HCT116 (cell line): ENCODE measurements at regions not wholly inside any gene's neighbourhood (a gene's known extent, or its start where the extent isn't known, plus 50 kb on each side); places are given as distances from the start of the nearest gene placed in this dataset.

Experiments
- EGR1 ChIP-seq: IDR thresholded peaks from 2 replicates; pipeline ENCODE4 v1.6.1; 2012; ENCODE audit warnings: low read depth
- EZH2 ChIP-seq: fragments of 200-600 bp; sonication (generic); IDR thresholded peaks from 2 replicates; pipeline ENCODE4 v1.6.1; 2017; ENCODE audit warnings: antibody characterized with exemption, mixed run types
- POLR2A ChIP-seq: IDR thresholded peaks from 2 replicates; pipeline ENCODE4 v1.7.0; 2011; ENCODE audit warnings: borderline replicate concordance; ENCODE audit not compliant: insufficient read depth, insufficient read length; ENCODE audit errors: extremely low read depth
- POLR2AphosphoS5 ChIP-seq: IDR thresholded peaks from 2 replicates; pipeline ENCODE4 v1.6.1; 2011; ENCODE audit warnings: mild to moderate bottlenecking, low read depth, low read length, moderate library complexity
- SP1 ChIP-seq: IDR thresholded peaks from 2 replicates; pipeline ENCODE4 v1.6.1; 2012; ENCODE audit warnings: low read depth
- TCF7L2 ChIP-seq: IDR thresholded peaks from 2 replicates; pipeline ENCODE4 v1.7.0; 2011; ENCODE audit warnings: borderline replicate concordance, inconsistent platforms; ENCODE audit not compliant: insufficient read depth, insufficient read length; ENCODE audit errors: extremely low read depth
- YY1 ChIP-seq: IDR thresholded peaks from 2 replicates; pipeline ENCODE4 v1.6.1; 2011; ENCODE audit warnings: low read length, low read depth, moderate library complexity, mild to moderate bottlenecking; ENCODE audit not compliant: insufficient replicate concordance; ENCODE audit errors: extremely low read depth
- TF ChIP-seq, protein P1 (sequence below): IDR thresholded peaks from 2 replicates; pipeline ENCODE4 v1.6.1; 2012; ENCODE audit warnings: low read depth
- TF ChIP-seq, protein P2 (sequence below), 3 experiments: fragments of 200-600 bp in 1 of 3; sonication (generic) in 1 of 3; IDR thresholded peaks in 2 of 3; conservative IDR thresholded peaks in 1 of 3; 2 replicates each; pipeline ENCODE4 v1.5.1; 2012 to 2017; ENCODE audit warnings: low read depth in 2 of 3, low read length in 2 of 3, antibody characterized with exemption in 1 of 3, borderline replicate concordance in 1 of 3, control low read depth in 1 of 3, mild to moderate bottlenecking in 1 of 3, mixed read lengths in 1 of 3, mixed run types in 1 of 3, moderate library complexity in 1 of 3; ENCODE audit not compliant: insufficient read depth in 1 of 3
- TF ChIP-seq, protein P3 (sequence below): IDR thresholded peaks from 2 replicates; pipeline ENCODE4 v1.6.1; 2012

DNA sequence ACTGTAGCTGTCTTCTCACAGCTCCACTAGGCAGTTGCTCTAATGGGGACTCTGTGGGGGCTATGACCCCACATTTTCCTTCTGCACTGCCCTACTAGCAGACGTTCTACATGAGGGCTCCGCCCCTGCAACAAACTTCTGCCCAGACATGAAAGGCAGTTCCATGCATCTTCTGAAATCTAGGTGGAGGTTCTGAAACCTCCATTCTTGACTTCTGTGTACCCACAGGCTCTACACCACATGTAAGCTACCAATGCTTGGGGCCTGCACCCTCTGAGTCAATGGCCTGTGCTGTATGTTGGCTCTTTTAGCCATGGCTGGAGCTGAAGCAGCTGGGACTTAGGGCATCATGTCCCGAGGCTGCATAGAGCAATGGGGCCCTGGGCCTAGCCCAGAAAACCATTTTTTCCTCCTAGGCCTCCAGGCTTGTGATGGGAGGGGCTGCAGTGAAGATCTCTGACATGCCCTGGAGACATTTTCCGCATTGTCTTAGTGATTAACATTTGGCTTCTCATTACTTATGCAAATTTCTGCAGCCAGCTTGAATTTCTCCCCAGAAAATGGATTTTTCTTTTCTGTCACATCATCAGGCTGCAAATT, 123.0 kb downstream of the MYCN start:
- TF ChIP-seq POLR2A, result no peak
- TF ChIP-seq, protein P1, sequence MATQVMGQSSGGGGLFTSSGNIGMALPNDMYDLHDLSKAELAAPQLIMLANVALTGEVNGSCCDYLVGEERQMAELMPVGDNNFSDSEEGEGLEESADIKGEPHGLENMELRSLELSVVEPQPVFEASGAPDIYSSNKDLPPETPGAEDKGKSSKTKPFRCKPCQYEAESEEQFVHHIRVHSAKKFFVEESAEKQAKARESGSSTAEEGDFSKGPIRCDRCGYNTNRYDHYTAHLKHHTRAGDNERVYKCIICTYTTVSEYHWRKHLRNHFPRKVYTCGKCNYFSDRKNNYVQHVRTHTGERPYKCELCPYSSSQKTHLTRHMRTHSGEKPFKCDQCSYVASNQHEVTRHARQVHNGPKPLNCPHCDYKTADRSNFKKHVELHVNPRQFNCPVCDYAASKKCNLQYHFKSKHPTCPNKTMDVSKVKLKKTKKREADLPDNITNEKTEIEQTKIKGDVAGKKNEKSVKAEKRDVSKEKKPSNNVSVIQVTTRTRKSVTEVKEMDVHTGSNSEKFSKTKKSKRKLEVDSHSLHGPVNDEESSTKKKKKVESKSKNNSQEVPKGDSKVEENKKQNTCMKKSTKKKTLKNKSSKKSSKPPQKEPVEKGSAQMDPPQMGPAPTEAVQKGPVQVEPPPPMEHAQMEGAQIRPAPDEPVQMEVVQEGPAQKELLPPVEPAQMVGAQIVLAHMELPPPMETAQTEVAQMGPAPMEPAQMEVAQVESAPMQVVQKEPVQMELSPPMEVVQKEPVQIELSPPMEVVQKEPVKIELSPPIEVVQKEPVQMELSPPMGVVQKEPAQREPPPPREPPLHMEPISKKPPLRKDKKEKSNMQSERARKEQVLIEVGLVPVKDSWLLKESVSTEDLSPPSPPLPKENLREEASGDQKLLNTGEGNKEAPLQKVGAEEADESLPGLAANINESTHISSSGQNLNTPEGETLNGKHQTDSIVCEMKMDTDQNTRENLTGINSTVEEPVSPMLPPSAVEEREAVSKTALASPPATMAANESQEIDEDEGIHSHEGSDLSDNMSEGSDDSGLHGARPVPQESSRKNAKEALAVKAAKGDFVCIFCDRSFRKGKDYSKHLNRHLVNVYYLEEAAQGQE, result no peak
- no peak for TF ChIP-seq POLR2AphosphoS5
- no peak for TF ChIP-seq EZH2
- TF ChIP-seq, protein P2, sequence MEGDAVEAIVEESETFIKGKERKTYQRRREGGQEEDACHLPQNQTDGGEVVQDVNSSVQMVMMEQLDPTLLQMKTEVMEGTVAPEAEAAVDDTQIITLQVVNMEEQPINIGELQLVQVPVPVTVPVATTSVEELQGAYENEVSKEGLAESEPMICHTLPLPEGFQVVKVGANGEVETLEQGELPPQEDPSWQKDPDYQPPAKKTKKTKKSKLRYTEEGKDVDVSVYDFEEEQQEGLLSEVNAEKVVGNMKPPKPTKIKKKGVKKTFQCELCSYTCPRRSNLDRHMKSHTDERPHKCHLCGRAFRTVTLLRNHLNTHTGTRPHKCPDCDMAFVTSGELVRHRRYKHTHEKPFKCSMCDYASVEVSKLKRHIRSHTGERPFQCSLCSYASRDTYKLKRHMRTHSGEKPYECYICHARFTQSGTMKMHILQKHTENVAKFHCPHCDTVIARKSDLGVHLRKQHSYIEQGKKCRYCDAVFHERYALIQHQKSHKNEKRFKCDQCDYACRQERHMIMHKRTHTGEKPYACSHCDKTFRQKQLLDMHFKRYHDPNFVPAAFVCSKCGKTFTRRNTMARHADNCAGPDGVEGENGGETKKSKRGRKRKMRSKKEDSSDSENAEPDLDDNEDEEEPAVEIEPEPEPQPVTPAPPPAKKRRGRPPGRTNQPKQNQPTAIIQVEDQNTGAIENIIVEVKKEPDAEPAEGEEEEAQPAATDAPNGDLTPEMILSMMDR (IDR thresholded peaks at IDR 0.05 in 2 of 3, conservative IDR thresholded peaks at IDR 0.05 in 1 of 3; ENCODE audit: borderline replicate concordance in 1 of 3, insufficient read depth in 1 of 3, low read depth in 2 of 3, low read length in 2 of 3), result no peak
- TF ChIP-seq, protein P3, sequence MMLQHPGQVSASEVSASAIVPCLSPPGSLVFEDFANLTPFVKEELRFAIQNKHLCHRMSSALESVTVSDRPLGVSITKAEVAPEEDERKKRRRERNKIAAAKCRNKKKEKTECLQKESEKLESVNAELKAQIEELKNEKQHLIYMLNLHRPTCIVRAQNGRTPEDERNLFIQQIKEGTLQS, result no peak
- no peak for TF ChIP-seq EGR1
- TF ChIP-seq YY1, result no peak
- TF ChIP-seq SP1, result no peak
- no peak for TF ChIP-seq TCF7L2
